GM18951 (cell line): ENCODE measurements at regions not wholly inside any gene's neighbourhood (a gene's known extent, or its start where the extent isn't known, plus 50 kb on each side); places are given as distances from the start of the nearest gene placed in this dataset.
"Not testable (repeated sequence)": the region's sequence is repeated elsewhere in the genome, so short reads cannot be mapped to it uniquely, and the experiment has no call there.

Experiments used
- POLR2A ChIP-seq: IDR thresholded peaks from 4 replicates; pipeline ENCODE4 v1.6.1; 2011; ENCODE audit warnings: mild to moderate bottlenecking; ENCODE audit not compliant: insufficient read length, insufficient read depth; ENCODE audit errors: extremely low read depth
- in situ Hi-C: fragments of 300-500 bp; cut with MboI; formaldehyde crosslinking; loops from one replicate; pipeline ENCODE4 v1.12.0; 2022; ENCODE audit warnings: low sequenced_read_pairs, mixed read lengths, inconsistent platforms; ENCODE audit not compliant: unreplicated experiment

DNA sequence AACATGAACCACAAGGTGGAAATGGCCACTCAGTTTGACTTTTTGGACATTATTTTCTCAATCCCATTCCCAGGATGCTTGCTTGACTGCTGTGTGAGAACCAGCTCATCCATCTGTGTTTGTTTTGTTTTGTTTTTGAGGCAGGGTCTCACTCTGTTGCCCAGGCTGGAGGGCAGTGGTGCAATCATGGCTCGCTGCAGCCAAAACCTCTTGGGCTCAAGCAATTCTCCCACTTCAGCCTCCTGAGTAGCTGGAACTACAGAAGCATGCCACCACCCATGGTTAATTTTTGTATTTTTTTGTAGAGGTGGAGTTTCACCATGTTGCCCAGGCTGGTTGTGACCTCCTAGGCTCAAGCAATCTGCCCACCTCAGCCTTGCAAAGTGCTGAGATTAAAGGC lies 166.0 kb upstream of the CDH4 start:
- in situ Hi-C loops = no loop called here
- no peak for TF ChIP-seq POLR2A

DNA sequence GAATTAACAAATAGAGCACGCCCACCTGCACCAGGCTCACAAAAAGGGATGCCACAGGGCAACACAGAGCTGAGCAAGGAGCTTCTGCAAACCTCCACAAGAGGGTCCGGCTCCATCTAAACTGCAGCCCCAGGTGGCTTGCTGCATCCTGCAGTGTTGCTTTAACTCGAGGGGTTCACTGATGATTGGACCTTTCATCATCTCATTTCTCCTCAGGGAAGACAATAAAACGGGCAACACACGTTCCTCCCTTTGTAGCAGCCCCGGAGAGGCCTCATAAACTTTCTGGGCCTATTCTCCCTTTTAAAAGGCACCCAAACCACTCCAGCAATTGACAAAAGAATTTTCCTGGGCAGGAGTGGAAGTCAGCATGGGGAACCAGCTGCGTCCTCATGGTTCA lies 161.5 kb upstream of the CDH4 start:
- no peak for TF ChIP-seq POLR2A
- in situ Hi-C loops = no loop called here

GRCh38 chr20:61092251-61092650 lies 159.8 kb upstream of the CDH4 start:
- TF ChIP-seq POLR2A = no peak

DNA sequence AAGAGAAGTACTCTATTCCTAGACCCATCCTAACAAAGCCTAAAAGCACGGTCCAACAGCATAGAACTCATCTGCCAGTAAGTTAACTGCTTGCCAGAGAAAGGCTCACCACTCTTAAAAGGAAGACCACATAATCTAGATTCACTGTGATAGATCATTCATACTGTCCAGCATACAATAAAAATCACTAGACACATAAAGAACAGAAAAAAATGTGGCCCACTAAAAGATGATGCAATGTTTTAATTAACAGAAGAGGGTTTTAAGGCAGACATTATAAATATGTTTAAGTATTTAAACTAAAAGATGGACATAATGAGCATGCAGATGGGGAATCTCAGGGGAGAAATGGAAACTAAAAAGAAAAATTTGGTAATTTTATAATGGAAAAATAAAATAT lies 157.5 kb upstream of the CDH4 start:
- TF ChIP-seq POLR2A = no peak
- in situ Hi-C loops = no loop called here

More at GRCh38 chr20:61092251-61092650, 159.8 kb upstream of the CDH4 start:
- in situ Hi-C loops = no loop called here

DNA sequence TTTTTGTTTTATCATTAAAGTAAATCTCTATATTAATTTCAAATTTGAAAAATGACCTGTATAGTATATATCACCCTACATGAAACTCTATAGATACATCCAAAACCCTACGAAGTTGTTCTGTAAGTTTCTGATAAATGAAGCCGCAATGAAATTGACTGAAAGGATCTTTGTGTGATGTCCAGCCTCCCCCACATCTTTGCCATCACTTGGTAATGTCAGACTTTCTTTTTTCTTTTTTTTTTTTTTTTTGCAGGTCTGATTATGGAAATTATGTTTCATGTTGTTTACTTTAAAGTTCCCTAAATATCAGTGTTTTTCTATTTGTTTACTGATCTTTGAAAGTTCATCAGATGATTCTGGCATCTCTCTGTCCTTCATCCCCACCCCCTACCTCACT lies 155.6 kb upstream of the CDH4 start:
- in situ Hi-C loops = no loop called here
- no peak for TF ChIP-seq POLR2A

DNA sequence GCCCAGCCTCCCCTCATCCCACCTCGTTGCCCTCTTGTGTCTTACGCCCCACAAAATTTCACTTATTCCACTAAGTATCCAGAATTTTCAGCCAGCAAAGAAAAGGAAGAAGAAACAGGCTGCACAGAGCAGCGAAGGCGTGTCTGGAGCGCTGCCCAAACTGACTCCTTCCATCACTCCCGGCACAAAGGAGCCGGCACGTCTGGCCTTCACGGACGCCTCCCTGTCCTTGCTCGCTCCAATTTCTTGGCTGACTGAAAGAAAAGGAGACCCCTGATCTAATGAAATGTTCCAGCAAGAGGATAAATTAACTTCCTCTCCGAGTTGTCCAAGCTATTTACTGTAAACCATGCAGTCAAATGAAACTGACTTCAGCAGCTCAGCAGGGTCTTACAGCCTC lies 152.3 kb upstream of the CDH4 start:
- TF ChIP-seq POLR2A = no peak
- in situ Hi-C loops = no loop called here

DNA sequence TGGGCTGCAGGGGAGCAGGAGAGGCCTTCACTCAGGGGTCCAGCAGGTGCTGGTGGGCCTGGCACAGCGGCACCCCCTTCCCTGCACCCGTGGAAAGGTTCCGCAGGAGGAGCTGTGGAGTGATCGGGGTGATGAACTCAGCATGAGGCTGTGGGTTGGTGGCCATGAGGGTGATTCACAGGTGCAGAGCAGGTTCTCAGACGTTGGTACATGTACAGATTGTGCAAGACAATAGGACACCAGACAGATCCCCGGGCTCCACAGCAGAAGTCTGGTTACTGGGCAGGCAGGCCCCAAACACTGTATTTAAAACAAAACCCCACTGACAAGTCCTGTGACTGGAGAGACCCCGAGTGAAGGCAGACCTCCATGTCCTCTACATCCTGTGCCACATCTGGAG lies 151.6 kb upstream of the CDH4 start:
- in situ Hi-C loops = no loop called here
- TF ChIP-seq POLR2A = no peak

GRCh38 chr20:61101321-61101720 lies 150.7 kb upstream of the CDH4 start:
- in situ Hi-C loops = not testable (repeated sequence)

DNA sequence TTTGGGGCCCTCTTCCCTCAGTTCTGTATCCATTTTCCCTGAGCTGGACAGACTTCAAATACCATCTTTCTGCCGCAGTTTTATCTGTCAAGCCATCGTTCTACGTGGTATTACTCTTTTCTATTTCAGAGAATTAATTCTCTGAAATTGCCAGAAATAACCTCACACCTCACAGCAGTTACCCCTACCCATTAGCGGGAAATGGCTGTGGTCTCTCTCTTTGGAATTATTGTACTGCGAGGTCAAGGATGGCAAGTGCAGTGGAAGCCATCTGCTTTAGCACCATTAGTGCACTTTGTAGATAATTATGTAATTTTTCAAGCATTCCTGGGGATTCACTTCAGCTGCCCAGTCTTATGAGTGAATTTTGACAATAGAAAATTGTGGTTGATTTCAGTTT lies 147.8 kb upstream of the CDH4 start:
- in situ Hi-C loops = no loop called here
- no peak for TF ChIP-seq POLR2A

GRCh38 chr20:61105395-61105794 lies 146.7 kb upstream of the CDH4 start:
- TF ChIP-seq POLR2A = no peak
- in situ Hi-C loops = no loop called here

DNA sequence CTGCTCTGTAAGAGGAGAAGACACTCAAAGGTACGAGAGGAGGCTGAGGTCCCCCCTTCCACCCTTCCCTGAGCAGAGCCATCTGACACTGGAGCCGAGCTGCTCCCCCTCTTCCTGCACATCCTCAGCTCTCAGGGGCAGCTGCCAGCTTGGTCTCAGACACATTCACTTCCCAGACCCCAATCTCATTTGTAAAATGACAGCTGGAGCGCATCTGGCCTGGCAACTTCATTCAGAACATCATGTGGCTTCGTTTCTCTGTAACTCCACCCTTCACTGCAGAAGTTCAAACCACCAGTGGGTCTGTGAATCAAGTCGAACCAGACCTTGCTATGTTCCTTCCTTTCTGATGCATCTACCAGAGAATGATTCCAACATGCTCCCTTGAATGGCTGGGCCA lies 145.6 kb upstream of the CDH4 start:
- TF ChIP-seq POLR2A = no peak
- in situ Hi-C loops = no loop called here

DNA sequence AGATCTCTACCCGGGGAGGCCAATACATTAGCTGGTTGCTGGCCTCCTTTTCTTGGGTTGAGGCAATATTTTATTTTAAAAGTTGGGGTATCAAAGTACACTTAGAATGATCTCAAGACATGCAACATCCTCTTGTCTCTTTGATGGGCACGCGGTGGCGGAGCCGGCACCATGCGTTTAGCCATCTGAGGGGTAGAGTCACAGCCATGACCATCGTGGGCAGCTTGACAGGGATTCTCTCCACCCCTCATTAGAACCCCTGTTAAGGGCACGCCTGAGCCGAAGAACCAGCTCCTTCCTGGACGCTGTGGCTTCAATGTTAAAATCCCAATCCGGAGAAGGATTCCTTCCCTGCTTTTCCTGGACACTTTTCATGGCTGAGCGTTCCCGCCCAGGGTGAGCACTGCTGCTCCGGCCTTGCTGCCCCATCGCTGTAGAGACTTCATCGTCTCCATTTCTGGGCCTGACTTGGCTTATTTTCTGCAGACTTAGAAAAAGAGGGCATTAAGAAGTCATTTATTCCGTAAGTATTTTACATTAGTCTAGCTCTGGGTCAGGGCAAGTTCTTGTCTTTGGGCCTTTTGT lies 142.7 kb upstream of the CDH4 start:
- in situ Hi-C loops = no loop called here
- TF ChIP-seq POLR2A = no peak

GRCh38 chr20:61112515-61112914 lies 139.5 kb upstream of the CDH4 start:
- in situ Hi-C loops = no loop called here
- TF ChIP-seq POLR2A = no peak

DNA sequence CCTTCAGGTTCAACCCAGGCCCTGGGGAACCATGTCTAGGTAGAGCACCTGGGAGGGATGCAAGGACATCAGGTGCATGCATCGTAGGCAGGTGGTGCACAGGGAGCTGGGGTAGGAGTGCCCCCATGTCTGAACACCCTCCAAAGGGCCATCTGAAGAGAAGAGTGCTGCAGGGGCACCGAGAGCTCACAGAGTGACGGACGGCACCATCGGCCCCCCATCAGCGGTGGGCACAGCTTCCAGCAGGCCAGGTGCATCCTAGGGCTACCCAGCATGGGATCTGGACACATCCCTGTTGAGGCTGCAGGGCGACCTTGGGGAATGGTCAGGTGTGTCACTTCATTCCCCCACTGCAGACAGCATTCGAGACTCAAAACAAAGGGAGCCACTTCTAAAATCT lies 138.3 kb upstream of the CDH4 start:
- no peak for TF ChIP-seq POLR2A
- in situ Hi-C loops = no loop called here
